Muscle layer of duodenum (tissue), 2 donors: ENCODE measurements at regions not wholly inside any gene's neighbourhood (a gene's known extent, or its start where the extent isn't known, plus 50 kb on each side); places are given as distances from the start of the nearest gene placed in this dataset.

Experiments
- H3K27ac ChIP-seq: one replicate; pipeline ENCODE4 v1.7.0; 2013; ENCODE audit warnings: mild to moderate bottlenecking, low read length
- H3K27me3 ChIP-seq: one replicate; pipeline ENCODE4 v1.7.0; 2013; ENCODE audit warnings: low read depth, mild to moderate bottlenecking, control low read depth, low read length
- H3K36me3 ChIP-seq, 2 donors: one replicate each; pipeline ENCODE4 v1.7.0; 2013; ENCODE audit warnings: low read length in 2 of 2, control low read depth in 1 of 2, mild to moderate bottlenecking in 1 of 2; ENCODE audit not compliant: insufficient read depth in 2 of 2, control insufficient read depth in 1 of 2
- H3K4me1 ChIP-seq, 2 donors: one replicate each; pipeline ENCODE4 v1.7.0; 2013; ENCODE audit warnings: low read length in 2 of 2, mild to moderate bottlenecking in 2 of 2, control low read depth in 1 of 2, moderate library complexity in 1 of 2; ENCODE audit not compliant: insufficient read depth in 2 of 2, control insufficient read depth in 1 of 2
- H3K4me3 ChIP-seq, 2 donors: one replicate each; pipeline ENCODE4 v1.7.0; 2013; ENCODE audit warnings: low read length in 2 of 2, low read depth in 1 of 2, mild to moderate bottlenecking in 1 of 2
- H3K9me3 ChIP-seq, 2 donors: one replicate each; pipeline ENCODE4 v1.7.0; 2013; ENCODE audit warnings: low read length in 2 of 2, control low read depth in 1 of 2, mild to moderate bottlenecking in 1 of 2; ENCODE audit not compliant: control insufficient read depth in 1 of 2
- donor health status: healthy.

GRCh38 chr16:54506741-54507500 lies 220.3 kb upstream of the IRX3 start:
- H3K4me1 ChIP-seq = no peaks in the 10 kb centered on the region
- H3K4me3 ChIP-seq = no peak overlapping the region
- H3K9me3 ChIP-seq = no peaks in the 10 kb centered on the region
- H3K27ac ChIP-seq = no peak overlapping the region
- no peaks in the 10 kb centered on the region for H3K36me3 ChIP-seq
- H3K27me3 ChIP-seq = no peaks in the 10 kb centered on the region

GRCh38 chr16:54506214-54506580 lies 219.6 kb upstream of the IRX3 start:
- H3K27me3 ChIP-seq = no peaks in the 10 kb centered on the region
- H3K9me3 ChIP-seq = no peaks in the 10 kb centered on the region
- H3K4me3 ChIP-seq = no peak overlapping the region
- no peaks in the 10 kb centered on the region for H3K4me1 ChIP-seq
- H3K36me3 ChIP-seq = no peaks in the 10 kb centered on the region
- H3K27ac ChIP-seq = no peak overlapping the region

GRCh38 chr16:54505549-54506213 lies 219.1 kb upstream of the IRX3 start:
- H3K27ac ChIP-seq = no peak overlapping the region
- H3K27me3 ChIP-seq = no peaks in the 10 kb centered on the region

GRCh38 chr16:54504372-54504771 lies 217.8 kb upstream of the IRX3 start:
- Histone ChIP-seq H3K27ac (no peak overlapping the region), H3K36me3 (no peaks in the 10 kb centered on the region), H3K4me1 (peaks cover 0 to 4% of the 10 kb centered on the region in 2 donors), H3K4me3 (no peak overlapping the region), H3K9me3 (no peaks in the 10 kb centered on the region), H3K27me3 (no peaks in the 10 kb centered on the region)

More at GRCh38 chr16:54505549-54506213, 219.1 kb upstream of the IRX3 start:
- Histone ChIP-seq H3K4me1 (no peaks in the 10 kb centered on the region), H3K36me3 (no peaks in the 10 kb centered on the region), H3K4me3 (no peak overlapping the region), H3K9me3 (no peaks in the 10 kb centered on the region)

GRCh38 chr16:54503856-54504219 lies 217.3 kb upstream of the IRX3 start:
- H3K9me3 ChIP-seq = no peaks in the 10 kb centered on the region
- H3K36me3 ChIP-seq = no peaks in the 10 kb centered on the region
- H3K27me3 ChIP-seq = no peaks in the 10 kb centered on the region
- H3K27ac ChIP-seq = no peak overlapping the region
- no peak overlapping the region for H3K4me3 ChIP-seq
- H3K4me1 ChIP-seq = peaks cover 0 to 4% of the 10 kb centered on the region in 2 donors

- peaks cover 0 to 3% of the 10 kb centered on the region in 2 donors for H3K9me3 ChIP-seq
- H3K27ac ChIP-seq = no peak overlapping the region
- H3K4me3 ChIP-seq = no peak overlapping the region
- H3K27me3 ChIP-seq = no peaks in the 10 kb centered on the region
- H3K4me1 ChIP-seq = peaks cover 0 to 4% of the 10 kb centered on the region in 2 donors
- H3K36me3 ChIP-seq = no peaks in the 10 kb centered on the region
These were observed 216.6 kb upstream of the IRX3 start for GRCh38 chr16:54503011-54503855.

- Histone ChIP-seq H3K27me3 (no peaks in the 10 kb centered on the region), H3K4me3 (no peak overlapping the region), H3K27ac (no peak overlapping the region), H3K36me3 (no peaks in the 10 kb centered on the region), H3K4me1 (peaks cover 0 to 4% of the 10 kb centered on the region in 2 donors), H3K9me3 (peaks cover 0 to 3% of the 10 kb centered on the region in 2 donors)
These were observed 215.2 kb upstream of the IRX3 start for GRCh38 chr16:54501797-54502196.

GRCh38 chr16:54493594-54493993 lies 207.0 kb upstream of the IRX3 start:
- Histone ChIP-seq H3K4me3 (no peak overlapping the region), H3K27me3 (no peaks in the 10 kb centered on the region), H3K9me3 (peaks cover 0 to 3% of the 10 kb centered on the region in 2 donors), H3K27ac (no peak overlapping the region), H3K36me3 (no peaks in the 10 kb centered on the region), H3K4me1 (no peaks in the 10 kb centered on the region)

- no peak overlapping the region for H3K4me3 ChIP-seq
- no peaks in the 10 kb centered on the region for H3K4me1 ChIP-seq
- H3K36me3 ChIP-seq = no peaks in the 10 kb centered on the region
- no peaks in the 10 kb centered on the region for H3K27me3 ChIP-seq
- H3K27ac ChIP-seq = no peak overlapping the region
- H3K9me3 ChIP-seq = no peaks in the 10 kb centered on the region
These were observed 206.5 kb upstream of the IRX3 start for GRCh38 chr16:54493061-54493460.

GRCh38 chr16:54490112-54490488 lies 203.5 kb upstream of the IRX3 start:
- H3K4me3 ChIP-seq = no peak overlapping the region
- no peak overlapping the region for H3K27ac ChIP-seq
- no peaks in the 10 kb centered on the region for H3K4me1 ChIP-seq
- H3K36me3 ChIP-seq = no peaks in the 10 kb centered on the region
- no peaks in the 10 kb centered on the region for H3K9me3 ChIP-seq
- H3K27me3 ChIP-seq = no peaks in the 10 kb centered on the region
